ENCODE measurements at regions not wholly inside any gene's neighbourhood (a gene's known extent, or its start where the extent isn't known, plus 50 kb on each side); places are given as distances from the start of the nearest gene placed in this dataset.

DNA sequence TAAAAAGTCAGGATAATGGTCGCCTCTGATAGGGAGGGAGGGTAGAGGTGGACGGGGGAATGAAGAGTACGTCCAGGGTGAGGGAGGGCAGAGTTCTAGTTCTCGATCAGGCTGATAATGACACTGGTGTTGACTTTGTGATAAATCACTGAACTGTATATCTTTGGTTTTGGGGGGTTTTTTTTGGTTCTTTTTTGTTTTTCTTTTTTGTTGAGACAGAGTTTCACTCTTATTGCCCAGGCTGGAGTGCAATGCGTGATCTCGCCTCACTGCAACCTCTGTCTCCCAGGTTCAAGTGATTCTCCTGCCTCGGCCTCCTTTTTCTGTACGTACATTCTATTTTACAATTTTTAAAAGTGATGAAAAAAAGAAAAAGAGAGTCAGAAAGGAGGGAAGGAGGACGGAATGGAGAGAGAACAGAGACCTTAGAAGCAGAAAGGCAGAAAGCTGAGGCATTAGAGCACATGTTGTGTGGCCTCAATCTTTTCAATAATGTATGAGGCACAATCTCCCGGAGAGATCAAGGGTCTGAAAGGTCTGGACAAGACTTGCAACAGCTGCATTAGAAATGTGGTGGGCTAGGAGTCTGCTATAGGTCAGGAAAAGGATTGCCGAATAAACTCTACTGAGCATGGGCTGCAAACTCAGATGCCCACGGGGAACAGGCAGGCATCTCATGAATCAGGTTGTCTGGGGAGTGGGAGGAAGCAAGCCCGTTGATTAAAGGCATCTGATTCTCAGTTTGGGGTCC is 174.8 kb downstream of the TOMM20 start (continued):
- TF ChIP-seq SOX13 (IDR thresholded peaks at IDR 0.05) (no peak), SOX13 (CRISPR knock-in tag; conservative IDR thresholded peaks at IDR 0.05 in 1 of 2, IDR thresholded peaks at IDR 0.05 in 1 of 2) (peak in 1 of 2 experiments; percentile 26; a peak in 1 of 4 replicates), RFXAP (CRISPR knock-in tag; IDR thresholded peaks at IDR 0.05; ENCODE audit: borderline replicate concordance) (no peak), ZSCAN31 (CRISPR knock-in tag; IDR thresholded peaks at IDR 0.05; ENCODE audit: low read depth) (no peak), NBN (conservative IDR thresholded peaks at IDR 0.05) (no peak), HMG20A (CRISPR knock-in tag; IDR thresholded peaks at IDR 0.05; ENCODE audit: borderline replicate concordance) (peak; percentile 30; the same call in 1 of the 2 replicates), FOXA1 (IDR thresholded peaks at IDR 0.05) (no peak), FOXA1 (CRISPR knock-in tag; IDR thresholded peaks at IDR 0.05) (peak; percentile 63), AGO1 (IDR thresholded peaks at IDR 0.05; ENCODE audit: low read depth, low read length, poor library complexity, severe bottlenecking) (no peak), ZSCAN30 (CRISPR knock-in tag; IDR thresholded peaks at IDR 0.05) (no peak), ZNF570 (CRISPR knock-in tag; IDR thresholded peaks at IDR 0.05; ENCODE audit: borderline replicate concordance) (no peak), ZNF850 (CRISPR knock-in tag; conservative IDR thresholded peaks at IDR 0.05) (no peak), ZNF251 (CRISPR knock-in tag; IDR thresholded peaks at IDR 0.05) (no peak), ZNF550 (CRISPR knock-in tag; IDR thresholded peaks at IDR 0.05; ENCODE audit: borderline replicate concordance) (no peak), SAP130 (CRISPR knock-in tag; IDR thresholded peaks at IDR 0.05; ENCODE audit: low read depth) (peak; percentile 27; the same call in 1 of the 2 replicates), ZNF879 (CRISPR knock-in tag; IDR thresholded peaks at IDR 0.05) (no peak), HIVEP1 (CRISPR knock-in tag; IDR thresholded peaks at IDR 0.05) (no peak), ZSCAN21 (CRISPR knock-in tag; IDR thresholded peaks at IDR 0.05; ENCODE audit: borderline replicate concordance) (no peak), ZNF34 (CRISPR knock-in tag; IDR thresholded peaks at IDR 0.05; ENCODE audit: borderline replicate concordance) (no peak), REL (CRISPR knock-in tag; conservative IDR thresholded peaks at IDR 0.05) (no peak), ZNF253 (CRISPR knock-in tag; IDR thresholded peaks at IDR 0.05; ENCODE audit: borderline replicate concordance) (no peak), ZFP62 (CRISPR knock-in tag; IDR thresholded peaks at IDR 0.05) (no peak)
- TF ChIP-seq, protein P1, sequence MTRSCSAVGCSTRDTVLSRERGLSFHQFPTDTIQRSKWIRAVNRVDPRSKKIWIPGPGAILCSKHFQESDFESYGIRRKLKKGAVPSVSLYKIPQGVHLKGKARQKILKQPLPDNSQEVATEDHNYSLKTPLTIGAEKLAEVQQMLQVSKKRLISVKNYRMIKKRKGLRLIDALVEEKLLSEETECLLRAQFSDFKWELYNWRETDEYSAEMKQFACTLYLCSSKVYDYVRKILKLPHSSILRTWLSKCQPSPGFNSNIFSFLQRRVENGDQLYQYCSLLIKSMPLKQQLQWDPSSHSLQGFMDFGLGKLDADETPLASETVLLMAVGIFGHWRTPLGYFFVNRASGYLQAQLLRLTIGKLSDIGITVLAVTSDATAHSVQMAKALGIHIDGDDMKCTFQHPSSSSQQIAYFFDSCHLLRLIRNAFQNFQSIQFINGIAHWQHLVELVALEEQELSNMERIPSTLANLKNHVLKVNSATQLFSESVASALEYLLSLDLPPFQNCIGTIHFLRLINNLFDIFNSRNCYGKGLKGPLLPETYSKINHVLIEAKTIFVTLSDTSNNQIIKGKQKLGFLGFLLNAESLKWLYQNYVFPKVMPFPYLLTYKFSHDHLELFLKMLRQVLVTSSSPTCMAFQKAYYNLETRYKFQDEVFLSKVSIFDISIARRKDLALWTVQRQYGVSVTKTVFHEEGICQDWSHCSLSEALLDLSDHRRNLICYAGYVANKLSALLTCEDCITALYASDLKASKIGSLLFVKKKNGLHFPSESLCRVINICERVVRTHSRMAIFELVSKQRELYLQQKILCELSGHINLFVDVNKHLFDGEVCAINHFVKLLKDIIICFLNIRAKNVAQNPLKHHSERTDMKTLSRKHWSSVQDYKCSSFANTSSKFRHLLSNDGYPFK (CRISPR knock-in tag; IDR thresholded peaks at IDR 0.05; ENCODE audit: borderline replicate concordance): no peak
- TF ChIP-seq, protein P2, sequence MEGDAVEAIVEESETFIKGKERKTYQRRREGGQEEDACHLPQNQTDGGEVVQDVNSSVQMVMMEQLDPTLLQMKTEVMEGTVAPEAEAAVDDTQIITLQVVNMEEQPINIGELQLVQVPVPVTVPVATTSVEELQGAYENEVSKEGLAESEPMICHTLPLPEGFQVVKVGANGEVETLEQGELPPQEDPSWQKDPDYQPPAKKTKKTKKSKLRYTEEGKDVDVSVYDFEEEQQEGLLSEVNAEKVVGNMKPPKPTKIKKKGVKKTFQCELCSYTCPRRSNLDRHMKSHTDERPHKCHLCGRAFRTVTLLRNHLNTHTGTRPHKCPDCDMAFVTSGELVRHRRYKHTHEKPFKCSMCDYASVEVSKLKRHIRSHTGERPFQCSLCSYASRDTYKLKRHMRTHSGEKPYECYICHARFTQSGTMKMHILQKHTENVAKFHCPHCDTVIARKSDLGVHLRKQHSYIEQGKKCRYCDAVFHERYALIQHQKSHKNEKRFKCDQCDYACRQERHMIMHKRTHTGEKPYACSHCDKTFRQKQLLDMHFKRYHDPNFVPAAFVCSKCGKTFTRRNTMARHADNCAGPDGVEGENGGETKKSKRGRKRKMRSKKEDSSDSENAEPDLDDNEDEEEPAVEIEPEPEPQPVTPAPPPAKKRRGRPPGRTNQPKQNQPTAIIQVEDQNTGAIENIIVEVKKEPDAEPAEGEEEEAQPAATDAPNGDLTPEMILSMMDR (CRISPR knock-in tag; IDR thresholded peaks at IDR 0.05): no peak
- TF ChIP-seq, protein P3, sequence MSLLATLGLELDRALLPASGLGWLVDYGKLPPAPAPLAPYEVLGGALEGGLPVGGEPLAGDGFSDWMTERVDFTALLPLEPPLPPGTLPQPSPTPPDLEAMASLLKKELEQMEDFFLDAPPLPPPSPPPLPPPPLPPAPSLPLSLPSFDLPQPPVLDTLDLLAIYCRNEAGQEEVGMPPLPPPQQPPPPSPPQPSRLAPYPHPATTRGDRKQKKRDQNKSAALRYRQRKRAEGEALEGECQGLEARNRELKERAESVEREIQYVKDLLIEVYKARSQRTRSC (CRISPR knock-in tag; IDR thresholded peaks at IDR 0.05; ENCODE audit: low read depth): no peak
- TF ChIP-seq, protein P4, sequence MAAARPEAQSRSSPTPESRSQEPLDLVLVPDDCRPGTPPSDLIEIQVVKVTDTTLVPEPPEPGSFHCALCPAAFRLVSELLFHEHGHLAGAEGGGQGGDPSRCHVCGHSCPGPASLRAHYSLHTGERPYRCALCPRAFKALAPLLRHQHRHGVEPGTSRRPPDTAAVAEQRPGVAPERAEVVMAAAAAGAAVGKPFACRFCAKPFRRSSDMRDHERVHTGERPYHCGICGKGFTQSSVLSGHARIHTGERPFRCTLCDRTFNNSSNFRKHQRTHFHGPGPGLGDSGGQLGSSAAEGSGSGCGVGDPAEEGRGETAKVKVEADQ (CRISPR knock-in tag; IDR thresholded peaks at IDR 0.05; ENCODE audit: borderline replicate concordance): no peak
